Spinal cord (tissue), 9 donors: ENCODE measurements at regions not wholly inside any gene's neighbourhood (a gene's known extent, or its start where the extent isn't known, plus 50 kb on each side); places are given as distances from the start of the nearest gene placed in this dataset.

Source experiments
- DNase-seq, 6 donors: peaks; one replicate each; pipeline versions ENCODE4 v3.0.0 to v3.0.0-alpha.2; 2013 to 2015; ENCODE audit warnings: low spot score in 6 of 6, low read depth in 4 of 6
- H3K27ac ChIP-seq: one replicate; pipeline ENCODE4 v1.5.1; 2013; ENCODE audit warnings: low read depth, low read length, control low read depth
- H3K27me3 ChIP-seq: one replicate; pipeline ENCODE4 v1.6.1; 2013; ENCODE audit warnings: low read length; ENCODE audit not compliant: control insufficient read depth, insufficient read depth
- H3K36me3 ChIP-seq: one replicate; pipeline ENCODE4 v1.6.1; 2013; ENCODE audit warnings: low read length; ENCODE audit not compliant: control insufficient read depth, insufficient read depth
- H3K4me1 ChIP-seq: one replicate; pipeline ENCODE4 v1.6.1; 2013; ENCODE audit warnings: low read length; ENCODE audit not compliant: control insufficient read depth, insufficient read depth
- H3K4me3 ChIP-seq: one replicate; pipeline ENCODE4 v1.5.1; 2013; ENCODE audit warnings: low read depth, low read length, control low read depth
- H3K9me3 ChIP-seq: one replicate; pipeline ENCODE4 v1.6.1; 2013; ENCODE audit warnings: low read length; ENCODE audit not compliant: control insufficient read depth, insufficient read depth
- WGBS: methylation state at CpG from one replicate; pipeline ENCODE4 v1.1.5; 2013; ENCODE audit warnings: missing lambda C conversion rate; ENCODE audit not compliant: insufficient coverage; 5-methylcytosine and 5-hydroxymethylcytosine counted together
- donor health status: healthy.

DNA sequence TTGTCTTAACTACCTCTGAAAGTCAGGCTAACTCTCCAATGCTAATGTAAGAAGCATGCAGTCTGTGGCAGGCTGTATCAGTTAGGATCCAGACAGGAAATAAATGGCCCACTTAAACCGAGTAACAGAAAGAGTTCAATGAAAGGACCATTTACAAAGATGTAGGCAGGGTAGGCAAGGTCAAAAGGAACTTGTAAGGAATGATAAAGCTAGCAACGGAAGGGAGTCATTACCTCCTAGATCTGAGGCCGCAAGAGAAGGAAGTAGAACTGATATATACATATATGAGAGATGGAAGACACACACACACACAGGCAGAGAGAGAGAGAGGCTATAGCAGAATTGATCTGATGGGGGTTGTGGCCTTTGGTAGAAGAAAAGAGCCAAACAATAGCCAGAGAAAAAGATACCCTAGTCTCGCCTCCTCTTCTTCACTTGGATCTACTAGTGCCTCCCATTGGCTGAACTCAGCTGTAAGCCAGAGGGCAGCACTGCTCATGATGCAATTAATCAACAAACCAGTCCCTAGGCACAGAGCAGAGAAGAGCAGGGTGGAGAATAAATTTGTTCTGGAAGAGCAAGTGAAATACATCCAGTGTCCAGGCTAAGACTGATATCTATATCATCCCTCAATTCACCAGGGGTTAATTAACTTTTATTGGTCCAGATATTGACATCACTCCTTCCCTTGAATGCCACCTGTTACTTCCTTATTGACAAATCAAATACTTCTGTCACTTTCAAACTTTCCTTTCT, 91.2 kb downstream of the LSMEM1 start:
- no peaks in the 10 kb centered on the region for H3K9me3 ChIP-seq
- H3K4me3 ChIP-seq = no peak overlapping the region
- WGBS = 57% methylated on average over 1 of the region's 4 CpGs
- H3K27ac ChIP-seq = no peak overlapping the region
- no peaks in the 10 kb centered on the region for H3K4me1 ChIP-seq
- H3K27me3 ChIP-seq = no peaks in the 10 kb centered on the region
- H3K36me3 ChIP-seq = no peaks in the 10 kb centered on the region
- no peak for DNase-seq

DNA sequence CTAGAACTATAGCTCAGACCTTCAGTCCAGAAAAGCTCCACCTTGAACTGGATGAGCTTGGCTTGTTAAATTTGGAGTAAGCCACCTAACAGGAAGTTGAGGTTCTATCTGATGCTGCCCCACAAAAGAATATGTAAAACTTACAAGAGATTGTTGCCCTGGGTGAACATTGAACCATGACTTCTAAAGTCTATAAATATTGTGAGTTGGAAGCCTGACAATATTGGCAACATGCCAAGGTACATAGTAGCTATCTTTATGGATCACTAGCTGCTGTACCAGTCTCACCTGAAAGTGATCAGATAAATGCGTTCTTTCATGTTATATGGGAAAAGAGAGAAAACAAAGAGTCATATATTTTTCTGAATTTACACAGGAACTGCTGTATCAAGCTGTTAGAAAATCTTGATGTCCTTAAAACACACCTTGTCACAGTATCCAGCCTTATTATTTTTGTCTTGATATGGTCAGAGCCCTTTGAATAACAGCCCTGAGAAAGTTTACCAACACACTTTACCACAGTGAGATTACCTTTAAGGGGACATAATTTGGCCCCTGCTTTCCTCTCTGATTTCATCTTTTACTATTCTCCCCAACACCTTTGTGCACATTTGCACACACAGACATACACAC, 92.0 kb downstream of the LSMEM1 start:
- DNase-seq = peak in 1 of 6 donors; percentile 3
- no peaks in the 10 kb centered on the region for H3K27me3 ChIP-seq
- no peaks in the 10 kb centered on the region for H3K4me1 ChIP-seq
- no CpG with 5 or more reads among the region's 1 CpG for WGBS
- H3K4me3 ChIP-seq = no peak overlapping the region
- H3K27ac ChIP-seq = no peak overlapping the region
- H3K36me3 ChIP-seq = no peaks in the 10 kb centered on the region
- no peaks in the 10 kb centered on the region for H3K9me3 ChIP-seq

GRCh38 chr7:112573302-112574039, 92.7 kb downstream of the LSMEM1 start:
- H3K4me1 ChIP-seq = no peaks in the 10 kb centered on the region

GRCh38 chr7:112575864-112576263, 95.1 kb downstream of the LSMEM1 start:
- H3K9me3 ChIP-seq = no peaks in the 10 kb centered on the region
- no peaks in the 10 kb centered on the region for H3K27me3 ChIP-seq
- 80% methylated on average over 1 of the region's 1 CpG for WGBS
- no peak for DNase-seq
- no peak overlapping the region for H3K4me3 ChIP-seq
- no peak overlapping the region for H3K27ac ChIP-seq
- no peaks in the 10 kb centered on the region for H3K4me1 ChIP-seq
- no peaks in the 10 kb centered on the region for H3K36me3 ChIP-seq

More at GRCh38 chr7:112573302-112574039, 92.7 kb downstream of the LSMEM1 start:
- no peaks in the 10 kb centered on the region for H3K9me3 ChIP-seq
- H3K27me3 ChIP-seq = no peaks in the 10 kb centered on the region
- no peaks in the 10 kb centered on the region for H3K36me3 ChIP-seq
- DNase-seq = peak in 1 of 6 donors; percentile 15
- no CpG with 5 or more reads among the region's 6 CpGs for WGBS
- H3K4me3 ChIP-seq = no peak overlapping the region
- no peak overlapping the region for H3K27ac ChIP-seq

DNA sequence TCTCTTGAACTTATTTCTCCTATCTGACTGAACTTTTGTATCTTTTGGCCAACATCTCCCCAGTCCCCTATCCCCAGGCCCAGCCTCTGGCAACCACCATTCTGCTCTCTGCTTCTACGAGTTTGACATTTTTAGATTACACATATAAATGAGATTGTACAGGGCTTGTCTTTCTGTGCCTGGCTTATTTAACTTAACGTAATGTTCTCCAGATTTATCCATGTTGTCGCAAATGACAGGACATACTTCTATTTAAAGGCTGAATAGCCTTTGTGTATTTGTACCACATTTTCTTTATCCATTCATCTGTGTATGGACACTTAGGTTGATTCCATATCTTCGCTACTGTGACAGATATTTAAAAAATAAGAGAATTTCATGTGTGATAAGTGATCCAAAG, 98.6 kb downstream of the LSMEM1 start:
- Histone ChIP-seq H3K36me3 (no peaks in the 10 kb centered on the region), H3K27me3 (no peaks in the 10 kb centered on the region), H3K4me3 (no peak overlapping the region), H3K9me3 (no peaks in the 10 kb centered on the region), H3K27ac (no peak overlapping the region), H3K4me1 (no peaks in the 10 kb centered on the region)
- no peak for DNase-seq
- no CpG with 5 or more reads among the region's 4 CpGs for WGBS

- no peak for DNase-seq
- no peaks in the 10 kb centered on the region for H3K36me3 ChIP-seq
- no peak overlapping the region for H3K27ac ChIP-seq
- no peak overlapping the region for H3K4me3 ChIP-seq
- no peaks in the 10 kb centered on the region for H3K9me3 ChIP-seq
- 100% methylated on average over 1 of the region's 5 CpGs for WGBS
- H3K27me3 ChIP-seq = no peaks in the 10 kb centered on the region
- H3K4me1 ChIP-seq = no peaks in the 10 kb centered on the region
Observed at GRCh38 chr7:112580717-112581435, 100.1 kb downstream of the LSMEM1 start.

DNA sequence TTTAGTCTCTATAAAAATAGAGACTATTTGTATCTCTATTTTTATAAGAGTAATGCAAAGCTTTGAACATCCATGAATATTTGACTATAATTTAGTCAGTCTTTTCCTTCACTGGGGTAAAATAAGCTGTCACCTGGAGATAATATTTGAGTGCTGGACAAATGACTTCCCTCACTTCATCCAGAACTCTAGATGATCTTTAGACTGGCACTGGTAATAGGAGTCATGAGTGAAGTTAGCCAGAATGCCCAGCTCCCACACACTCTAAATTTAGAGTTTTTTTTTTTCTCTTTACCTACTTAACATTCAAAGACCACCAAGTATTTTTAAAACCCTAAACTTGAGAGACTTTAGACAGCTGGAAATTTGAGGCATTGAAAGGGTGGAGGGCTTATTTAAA, 100.7 kb downstream of the LSMEM1 start:
- Histone ChIP-seq H3K4me1 (no peaks in the 10 kb centered on the region), H3K9me3 (no peaks in the 10 kb centered on the region)

GRCh38 chr7:112584290-112584689, 103.5 kb downstream of the LSMEM1 start:
- Histone ChIP-seq H3K9me3 (no peaks in the 10 kb centered on the region), H3K4me3 (no peak overlapping the region), H3K27ac (no peak overlapping the region), H3K27me3 (no peaks in the 10 kb centered on the region), H3K36me3 (no peaks in the 10 kb centered on the region), H3K4me1 (no peaks in the 10 kb centered on the region)
- no peak for DNase-seq
- no CpG with 5 or more reads among the region's 2 CpGs for WGBS

More for the DNA sequence above, 100.7 kb downstream of the LSMEM1 start:
- Histone ChIP-seq H3K27ac (no peak overlapping the region), H3K27me3 (no peaks in the 10 kb centered on the region), H3K4me3 (no peak overlapping the region), H3K36me3 (no peaks in the 10 kb centered on the region)
- no peak for DNase-seq

DNA sequence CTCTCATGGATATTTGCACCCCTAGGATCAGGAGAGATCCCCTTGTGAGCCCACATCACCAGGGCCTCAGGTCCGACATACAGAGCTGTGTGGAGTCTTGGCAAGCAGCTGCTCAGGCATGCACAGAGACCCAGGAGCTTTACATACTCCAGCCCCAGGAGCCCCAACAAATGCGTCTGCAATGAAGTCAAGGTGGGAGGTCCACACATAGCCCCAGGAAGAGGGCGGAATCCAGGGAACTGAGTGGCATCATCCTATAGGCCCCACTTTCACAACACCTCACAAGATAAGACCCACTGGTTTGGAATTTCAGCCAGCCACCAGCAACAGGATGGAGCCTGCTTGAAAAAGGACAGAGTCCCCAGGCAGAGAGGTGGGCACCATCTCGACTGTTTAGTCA, 106.7 kb downstream of the LSMEM1 start:
- Histone ChIP-seq H3K4me1 (no peaks in the 10 kb centered on the region), H3K4me3 (no peak overlapping the region), H3K9me3 (no peaks in the 10 kb centered on the region), H3K27me3 (no peaks in the 10 kb centered on the region), H3K27ac (no peak overlapping the region), H3K36me3 (no peaks in the 10 kb centered on the region)
- WGBS = 87% methylated on average over 4 of the region's 4 CpGs
- DNase-seq = no peak
